Urothelium cell line (cell line): ENCODE measurements at regions not wholly inside any gene's neighbourhood (a gene's known extent, or its start where the extent isn't known, plus 50 kb on each side); places are given as distances from the start of the nearest gene placed in this dataset.

Experiments
- DNase-seq: peaks from one replicate; pipeline ENCODE4 v3.0.0; 2011; ENCODE audit warnings: low spot score, mixed read lengths
- FAIRE-seq: peaks from 2 replicates; lab custom pipeline; 2011; peaks lifted over from hg19 to GRCh38; lab: Jason Lieb, UNC

DNA sequence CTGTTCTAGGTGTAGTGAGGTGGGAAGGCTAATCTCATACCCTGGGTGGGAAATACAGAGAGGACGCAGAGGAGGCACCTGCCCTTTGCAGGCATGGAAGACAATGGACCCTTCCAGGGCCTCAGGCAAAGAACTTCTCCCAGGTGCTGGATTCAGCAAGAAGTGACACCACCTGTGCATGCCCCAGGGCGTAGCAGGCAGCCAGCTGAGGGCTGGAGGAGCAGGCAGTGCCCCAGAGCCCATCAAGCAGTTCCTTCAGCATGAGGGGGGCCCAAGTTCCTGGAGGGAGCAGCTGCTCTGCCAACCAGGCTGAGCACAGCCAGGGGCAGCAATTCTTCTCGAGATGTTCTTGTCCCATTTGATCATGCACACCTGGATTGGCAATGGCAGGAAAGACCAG is 170.3 kb upstream of the PDE10A start:
- DNase-seq (no peak), FAIRE-seq (no peak)

DNA sequence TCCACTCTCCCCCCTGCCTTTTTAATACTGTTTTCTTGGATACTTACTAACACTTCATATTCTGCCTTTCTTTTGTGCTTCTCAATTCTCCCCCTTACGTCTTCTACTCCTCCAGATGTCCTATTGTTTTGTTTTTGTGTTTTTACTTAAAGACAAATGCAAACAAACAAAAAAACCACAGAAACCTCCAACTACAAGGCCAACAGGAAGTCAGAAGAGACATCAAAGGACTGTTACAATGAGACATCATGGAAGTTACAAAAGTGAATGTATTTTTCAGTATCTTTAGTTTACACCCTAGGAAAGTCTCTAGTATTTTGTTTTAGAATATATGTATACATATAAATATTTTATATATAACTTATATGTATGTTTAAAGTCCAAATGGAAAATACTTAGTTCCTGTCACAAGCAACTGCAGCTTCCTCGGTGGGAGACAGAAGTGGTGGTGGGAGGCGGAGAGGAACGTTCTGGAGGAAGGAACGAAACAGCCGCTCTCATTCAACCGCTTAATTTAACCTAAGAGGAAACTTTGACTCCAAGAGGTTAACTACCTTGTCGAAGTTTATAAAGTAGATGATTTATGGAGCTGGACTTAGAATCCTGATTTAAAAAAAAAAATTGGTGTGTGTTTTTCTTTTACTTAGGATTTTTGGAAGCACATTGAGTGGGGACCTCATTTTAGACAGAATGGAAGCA is 168.9 kb upstream of the PDE10A start:
- no peak for DNase-seq
- FAIRE-seq, result no peak

DNA sequence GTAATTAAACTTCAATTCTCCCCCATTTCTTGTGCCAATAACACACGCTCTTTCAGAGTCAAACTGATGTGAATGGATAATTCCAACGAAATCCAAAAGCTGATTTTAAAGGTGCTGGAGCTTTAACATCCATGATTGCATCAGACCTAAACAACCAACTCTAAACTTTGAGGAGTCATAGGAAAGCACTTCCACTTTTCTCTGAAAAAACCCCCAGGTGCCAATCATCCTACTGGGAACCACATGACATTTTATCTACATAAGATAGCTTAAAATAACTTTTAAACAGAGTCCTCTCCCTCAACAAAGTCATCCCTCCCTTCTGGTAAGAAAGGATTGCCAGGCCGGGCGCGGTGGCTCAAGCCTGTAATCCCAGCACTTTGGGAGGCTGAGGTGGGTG is 167.7 kb upstream of the PDE10A start:
- no peak for DNase-seq
- no peak for FAIRE-seq

DNA sequence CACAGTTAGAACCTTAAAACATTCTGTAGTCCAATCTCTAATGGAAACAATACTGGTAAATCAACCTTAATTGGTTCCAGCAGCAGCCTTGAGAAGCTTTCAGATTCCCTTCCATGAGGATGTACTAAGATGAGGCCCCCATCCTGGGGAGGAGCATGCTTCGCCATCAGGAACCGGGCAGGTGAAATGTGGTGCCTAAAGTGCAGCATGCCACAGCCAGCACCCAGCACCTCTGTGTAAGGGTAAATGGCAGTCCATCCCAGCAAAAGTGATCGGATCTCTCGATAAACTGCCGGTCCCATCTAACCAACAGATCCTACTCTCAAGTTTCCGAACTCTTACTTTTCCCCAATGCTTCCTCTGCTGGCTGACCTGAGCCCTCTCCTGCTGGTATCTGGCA is 166.3 kb upstream of the PDE10A start:
- DNase-seq (no peak), FAIRE-seq (no peak)

DNA sequence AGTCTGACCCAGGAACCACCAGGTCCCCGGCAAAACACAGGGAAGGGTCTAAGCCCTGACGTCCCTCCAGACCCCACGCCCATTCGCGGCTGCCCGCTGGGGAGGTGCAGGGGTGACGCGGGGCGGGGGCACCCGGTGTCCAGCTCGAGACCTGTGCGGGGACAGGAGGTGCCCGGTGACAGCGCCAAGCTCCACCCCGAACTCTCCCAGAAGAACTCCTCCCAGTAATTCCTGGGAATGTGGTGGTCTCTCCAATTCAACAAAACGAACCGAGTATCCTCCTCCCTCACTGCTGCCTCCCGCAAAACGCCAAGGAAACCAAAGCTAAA is 164.1 kb upstream of the PDE10A start:
- DNase-seq, result no peak
- no peak for FAIRE-seq

DNA sequence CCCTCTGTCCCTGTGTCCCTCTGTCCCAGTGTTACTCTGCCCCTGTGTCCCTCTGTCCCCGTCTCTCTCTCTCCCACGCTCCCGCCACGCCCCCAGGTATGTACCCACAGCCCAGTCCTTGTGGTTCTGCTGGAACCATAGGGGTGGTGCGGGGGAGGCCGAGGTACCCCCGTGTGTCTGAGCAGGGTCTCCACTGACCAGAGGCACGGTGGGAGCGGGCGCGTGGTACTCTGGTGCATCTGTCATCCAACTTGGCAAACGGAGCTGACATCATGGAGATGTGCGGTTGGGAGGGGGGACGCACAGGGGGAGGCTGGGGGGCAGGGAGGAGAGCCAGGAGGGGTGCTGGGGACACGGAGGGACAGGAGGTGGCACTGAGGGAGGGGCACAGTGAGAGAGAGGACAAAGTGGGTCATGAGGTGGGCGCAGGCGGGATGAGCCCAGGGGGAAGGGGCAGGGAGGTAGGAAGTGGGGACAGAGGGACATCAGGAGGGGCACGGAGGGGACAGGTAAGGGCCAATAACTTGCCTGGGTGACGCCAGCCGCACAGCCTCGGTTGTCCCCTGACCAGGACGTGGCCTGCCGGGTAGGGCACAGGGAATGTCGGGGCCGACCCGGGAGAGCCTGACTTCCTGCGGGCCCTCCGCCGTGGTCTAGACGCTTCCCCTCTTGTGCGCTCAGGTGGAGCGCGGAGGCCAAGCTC is 163.6 kb upstream of the PDE10A start:
- DNase-seq, result no peak
- peak; percentile 17 for FAIRE-seq

DNA sequence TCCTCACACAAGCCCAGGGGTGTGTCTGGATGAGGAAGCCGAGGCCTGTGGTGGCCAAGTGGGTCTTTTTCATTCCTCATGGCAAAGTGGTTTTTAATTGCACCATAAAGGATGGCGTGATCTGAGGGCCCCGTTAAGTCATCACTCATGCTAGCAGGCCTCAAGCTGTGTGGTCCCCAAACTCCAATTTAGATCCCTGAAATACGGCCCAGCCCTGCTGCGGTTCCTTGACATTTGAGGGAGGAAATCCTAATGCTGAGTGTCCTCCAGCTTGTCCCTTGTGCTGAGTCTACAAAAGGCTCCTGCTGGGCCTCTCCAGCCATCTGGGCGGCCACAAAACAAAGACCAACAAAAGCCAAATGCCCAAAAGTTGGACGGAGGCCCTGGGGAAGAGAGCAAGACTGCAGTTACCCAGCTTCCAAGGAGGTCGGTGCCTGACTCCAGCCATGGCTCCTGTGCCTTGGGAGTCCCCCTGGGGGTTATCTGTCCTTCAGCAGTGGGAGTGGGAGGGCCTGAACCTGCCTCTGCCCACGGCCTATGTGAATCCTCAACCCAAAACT is 162.3 kb upstream of the PDE10A start:
- DNase-seq (no peak), FAIRE-seq (no peak)

DNA sequence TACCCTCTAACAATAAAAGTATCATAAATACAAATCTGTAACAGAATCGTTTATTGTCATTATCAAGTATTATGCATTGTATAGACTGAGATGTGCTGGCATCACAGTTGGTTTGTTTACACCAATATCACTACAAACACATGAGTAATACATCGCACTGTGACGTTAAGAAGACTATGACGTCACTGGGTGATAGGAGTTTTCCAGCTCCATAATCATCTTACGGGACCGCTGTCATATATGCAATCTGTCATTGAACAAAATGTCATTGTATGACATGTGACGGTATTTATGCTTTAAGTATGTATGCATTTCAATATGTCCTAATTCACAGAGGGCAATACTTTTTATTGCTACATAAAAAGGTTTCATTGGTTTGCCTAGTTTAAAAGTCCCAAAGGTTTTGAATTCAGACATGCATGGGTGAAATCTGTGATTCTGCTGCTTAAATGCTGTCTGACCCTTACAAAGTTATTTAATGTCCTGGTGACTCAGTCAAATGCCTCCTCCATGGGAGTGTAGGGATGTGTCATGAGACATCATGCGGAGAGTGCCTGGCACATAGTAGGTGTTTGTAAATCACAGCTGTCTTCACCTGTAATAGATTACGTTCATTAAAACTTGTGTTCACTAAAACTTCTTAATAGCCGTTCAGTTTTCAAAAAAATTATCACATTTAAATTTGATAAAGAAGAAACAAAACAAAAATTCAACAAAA is 160.7 kb upstream of the PDE10A start:
- DNase-seq (no peak), FAIRE-seq (no peak)

DNA sequence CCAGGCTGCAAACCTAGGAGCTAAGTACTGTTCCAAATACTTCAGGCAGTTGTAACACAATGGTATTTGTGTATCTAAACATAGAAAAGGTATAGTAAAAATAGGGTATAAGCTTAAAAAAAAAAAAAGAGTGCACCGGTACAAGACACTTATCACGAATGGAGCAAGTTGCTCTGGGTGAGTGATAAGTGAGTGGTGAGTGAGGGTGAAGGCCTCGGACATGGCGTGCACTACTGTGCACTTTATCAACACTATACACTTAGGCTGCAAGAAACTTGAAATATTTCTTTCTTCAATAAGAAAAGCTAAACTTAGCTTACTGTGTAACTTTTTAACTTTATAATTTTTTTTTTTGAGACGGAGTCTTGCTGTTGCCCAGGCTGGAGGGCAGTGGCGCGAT is 159.5 kb upstream of the PDE10A start:
- DNase-seq, result no peak
- FAIRE-seq, result no peak

DNA sequence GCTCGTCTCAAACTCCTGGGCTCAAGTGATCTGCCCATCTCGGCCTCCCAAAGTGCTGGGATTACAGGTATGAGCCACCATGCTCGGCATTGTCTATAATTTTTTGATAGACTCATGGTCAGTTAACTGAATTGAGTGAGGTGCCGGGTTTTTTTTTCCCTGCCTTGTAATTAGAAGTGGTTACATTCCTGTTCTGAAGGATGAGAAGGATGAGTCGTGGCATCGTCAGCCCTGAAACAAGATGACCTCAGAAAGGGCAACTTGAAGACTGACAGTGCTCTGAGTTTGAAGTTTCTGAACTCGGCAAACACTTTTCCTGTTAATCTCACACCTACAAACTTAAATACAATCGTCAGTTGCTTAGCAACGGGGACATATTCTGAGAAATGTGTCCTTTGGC is 158.7 kb upstream of the PDE10A start:
- no peak for FAIRE-seq
- DNase-seq, result no peak

DNA sequence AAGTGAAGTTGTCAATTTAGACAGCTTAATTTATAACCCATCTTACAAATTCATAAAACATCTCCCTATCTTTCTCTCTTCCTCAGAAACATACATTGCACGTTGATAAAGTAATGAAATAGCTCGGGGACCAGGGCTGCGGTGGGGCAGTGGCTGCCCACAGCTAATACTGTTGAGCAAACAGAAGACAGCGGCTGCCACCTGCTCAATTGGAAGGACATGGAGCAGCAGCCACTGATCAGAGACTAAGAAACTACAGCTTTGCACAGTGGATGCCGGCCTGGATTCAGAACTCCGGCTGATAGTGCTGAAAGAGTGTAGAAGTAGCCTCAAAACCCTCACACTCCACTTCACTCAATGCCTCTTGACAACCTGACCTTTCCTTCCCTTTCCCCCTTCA is 157.9 kb upstream of the PDE10A start:
- DNase-seq (no peak), FAIRE-seq (no peak)

DNA sequence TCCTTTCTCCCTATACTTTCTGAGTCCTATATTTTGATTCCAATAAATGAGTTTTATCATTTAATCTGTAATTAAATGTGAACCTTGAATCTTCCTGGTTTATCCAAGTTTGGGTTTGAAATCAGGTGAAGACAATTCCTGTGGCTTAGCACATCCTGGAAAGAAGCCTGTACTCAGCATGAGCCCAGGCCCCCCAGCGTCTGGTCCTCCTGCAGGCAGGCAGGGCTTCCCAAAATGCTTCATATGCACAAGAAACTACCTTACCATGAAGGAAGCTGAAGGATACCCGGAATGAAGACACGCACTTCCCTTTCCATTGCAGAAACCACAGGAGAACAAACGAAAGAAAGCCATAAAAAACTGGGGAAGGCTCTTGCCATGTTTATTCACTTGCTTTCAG is 157.4 kb upstream of the PDE10A start:
- no peak for FAIRE-seq
- DNase-seq, result no peak

DNA sequence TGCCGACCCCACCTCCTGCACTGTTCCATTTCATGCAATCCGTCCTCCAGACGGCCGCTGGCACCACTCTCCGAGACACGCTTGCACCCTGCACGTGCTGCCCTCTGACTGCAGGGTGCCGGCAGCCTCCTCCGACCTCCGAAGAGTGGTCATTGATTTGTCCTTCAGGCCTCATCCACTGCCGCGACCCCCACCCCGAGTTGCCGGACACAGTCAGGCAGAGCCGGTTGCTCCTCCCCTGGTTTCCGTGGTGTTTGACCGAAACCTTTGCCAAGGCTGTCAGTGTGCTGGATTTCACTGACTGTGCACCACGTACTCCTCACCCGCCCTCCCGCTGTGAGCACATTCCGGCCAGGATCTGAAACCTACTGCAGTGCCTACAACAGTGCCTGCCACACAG is 156.4 kb upstream of the PDE10A start:
- no peak for DNase-seq
- FAIRE-seq, result no peak

DNA sequence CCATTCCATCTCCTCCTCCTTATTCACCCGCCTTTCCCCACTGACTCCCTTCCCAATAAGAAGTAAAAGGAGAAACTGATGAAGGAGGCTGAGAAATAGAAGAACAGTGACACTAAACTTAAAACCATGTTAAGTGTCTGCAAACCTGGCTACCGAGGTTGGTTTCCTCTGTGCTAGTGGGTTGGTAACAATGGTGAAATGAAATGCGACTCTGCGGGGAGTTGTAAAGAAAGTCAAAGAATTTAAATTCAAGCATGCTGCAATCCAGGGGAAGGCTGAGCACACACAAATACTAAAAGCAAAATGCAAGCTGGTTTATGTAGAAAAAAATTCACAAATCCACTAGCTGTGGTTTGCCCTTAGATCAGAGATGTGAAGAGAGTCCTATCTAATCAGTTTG is 155.2 kb upstream of the PDE10A start:
- no peak for FAIRE-seq
- no peak for DNase-seq

DNA sequence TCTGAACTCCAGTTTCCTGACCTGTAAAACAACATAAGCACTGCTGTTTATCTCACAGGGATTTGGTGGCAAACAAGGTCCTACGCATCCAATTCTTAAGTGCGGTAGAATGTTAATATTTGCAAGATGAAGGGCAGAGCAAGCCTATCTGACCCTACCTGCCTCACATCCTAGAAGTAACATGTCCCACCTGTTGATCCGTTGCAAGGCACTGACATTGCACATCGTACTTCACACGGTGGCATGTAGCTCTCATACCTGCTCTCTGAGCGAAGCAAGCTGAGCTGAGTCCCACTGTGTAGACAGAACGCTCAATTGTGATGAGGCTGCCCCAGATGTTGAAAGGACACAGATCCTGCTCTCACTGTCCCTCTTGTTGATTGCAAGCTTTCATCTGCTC is 154.7 kb upstream of the PDE10A start:
- no peak for DNase-seq
- FAIRE-seq, result no peak

DNA sequence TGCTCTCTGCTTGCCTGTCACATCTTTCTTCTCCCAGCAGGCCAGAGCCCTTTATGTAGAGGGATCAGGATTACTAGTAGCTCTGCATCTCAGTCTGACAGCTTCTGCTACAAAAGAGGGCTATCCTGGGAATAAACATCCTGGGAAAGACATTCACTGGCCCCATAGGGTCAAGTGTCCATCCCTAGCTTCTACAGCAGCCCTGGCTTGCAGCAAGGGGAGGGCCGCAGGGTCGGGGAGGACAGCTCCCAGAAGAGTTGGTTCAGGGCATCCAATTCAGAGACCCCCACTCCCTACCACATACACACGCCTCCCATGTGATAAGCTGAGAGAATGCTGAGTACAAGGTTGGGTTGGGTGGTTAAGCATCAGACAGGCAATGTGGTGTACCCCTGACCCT is 154.1 kb upstream of the PDE10A start:
- DNase-seq (no peak), FAIRE-seq (no peak)

DNA sequence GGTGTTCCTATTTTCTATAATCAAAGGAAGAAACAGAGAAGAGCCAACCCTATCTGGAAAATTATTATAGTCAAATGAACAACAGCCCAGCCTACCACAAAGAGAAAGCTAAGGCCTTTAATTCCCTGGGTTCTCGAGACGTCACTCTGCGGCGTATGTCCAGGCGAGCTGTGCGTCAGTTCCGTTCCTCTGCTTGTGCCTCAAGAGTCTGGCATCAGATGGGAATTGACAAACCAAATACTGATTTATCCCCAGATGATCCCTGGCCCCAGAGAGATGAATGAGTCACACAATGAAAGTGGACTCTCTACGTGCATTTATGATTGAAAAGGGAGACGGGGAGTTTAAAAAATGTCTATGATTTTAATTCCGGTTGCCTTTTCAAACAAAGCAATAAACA is 151.6 kb upstream of the PDE10A start:
- FAIRE-seq (no peak), DNase-seq (no peak)

DNA sequence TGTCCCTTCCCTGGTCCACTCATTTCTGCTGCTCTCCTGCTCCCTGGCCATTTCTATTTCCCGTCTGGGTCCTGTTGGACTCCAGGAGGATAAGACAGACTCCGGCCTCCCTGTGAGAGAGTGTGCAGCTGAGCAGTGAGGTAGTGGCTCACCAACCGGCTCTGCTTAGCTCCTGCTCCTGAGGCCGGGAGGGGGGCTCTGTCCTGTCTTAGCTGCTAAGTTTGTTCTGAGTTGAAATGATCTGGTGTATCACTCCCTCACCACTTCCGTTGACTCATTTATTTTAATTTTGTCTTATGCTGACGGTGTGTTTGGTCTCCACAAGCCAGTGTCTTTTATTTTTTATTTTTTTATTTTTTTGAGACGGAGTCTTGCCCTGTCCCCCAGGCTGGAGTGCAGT is 148.5 kb upstream of the PDE10A start:
- FAIRE-seq, result no peak
- peak; percentile 47 for DNase-seq

DNA sequence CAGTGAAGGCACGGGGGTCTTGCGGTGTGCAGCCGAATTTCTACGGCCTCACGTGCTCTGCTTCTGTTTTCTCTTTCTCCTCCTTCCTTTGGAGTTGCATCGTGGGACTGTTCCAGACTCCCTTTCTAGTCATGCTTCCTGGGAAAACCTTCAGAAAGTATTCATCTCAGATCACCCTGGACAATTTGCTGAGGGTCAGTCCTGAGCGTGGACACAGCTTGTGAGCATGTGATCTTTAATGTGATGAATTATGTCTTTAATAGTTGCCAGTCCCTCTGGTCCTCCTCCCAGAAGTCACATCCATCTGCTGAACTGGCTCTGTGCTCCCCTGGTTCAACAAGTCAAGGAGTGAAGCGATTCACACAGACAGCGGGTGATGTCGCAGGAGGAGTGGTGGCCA is 145.0 kb upstream of the PDE10A start:
- FAIRE-seq, result no peak

DNA sequence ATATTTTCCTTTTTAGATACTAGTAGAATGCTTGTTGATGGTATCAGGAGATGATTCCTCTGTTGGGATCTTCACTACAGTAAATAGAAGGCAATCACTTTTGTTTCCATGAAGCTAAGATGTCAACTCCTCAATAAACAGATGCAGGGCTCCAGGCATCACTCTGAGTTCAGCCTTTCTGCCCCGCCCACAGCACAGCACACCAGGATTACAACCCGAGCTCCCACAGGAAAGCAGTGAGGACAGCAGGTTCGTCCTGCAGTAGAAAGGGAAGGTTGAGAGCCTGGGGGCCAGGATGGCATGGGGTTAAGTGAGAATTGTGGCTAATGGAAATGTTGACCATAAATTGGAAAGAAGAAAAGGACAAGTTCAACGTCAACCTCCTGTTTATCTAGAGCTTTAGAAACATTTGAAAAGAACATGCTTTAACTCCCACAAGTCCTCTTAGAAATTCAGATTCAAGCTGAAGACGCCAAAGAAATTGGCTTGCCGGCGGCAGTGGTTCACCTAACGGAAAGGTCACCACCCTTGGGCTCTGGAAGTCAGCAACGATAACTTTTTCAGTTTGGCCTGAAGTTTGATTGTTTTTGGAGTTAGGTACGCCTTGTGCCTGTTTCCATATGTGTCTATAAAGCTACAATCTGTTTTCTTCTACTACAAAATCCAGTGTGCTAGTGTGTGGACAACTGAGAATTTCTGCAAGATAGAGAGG is 144.4 kb upstream of the PDE10A start:
- FAIRE-seq, result no peak
- no peak for DNase-seq

More for the DNA sequence above, 145.0 kb upstream of the PDE10A start:
- no peak for DNase-seq

DNA sequence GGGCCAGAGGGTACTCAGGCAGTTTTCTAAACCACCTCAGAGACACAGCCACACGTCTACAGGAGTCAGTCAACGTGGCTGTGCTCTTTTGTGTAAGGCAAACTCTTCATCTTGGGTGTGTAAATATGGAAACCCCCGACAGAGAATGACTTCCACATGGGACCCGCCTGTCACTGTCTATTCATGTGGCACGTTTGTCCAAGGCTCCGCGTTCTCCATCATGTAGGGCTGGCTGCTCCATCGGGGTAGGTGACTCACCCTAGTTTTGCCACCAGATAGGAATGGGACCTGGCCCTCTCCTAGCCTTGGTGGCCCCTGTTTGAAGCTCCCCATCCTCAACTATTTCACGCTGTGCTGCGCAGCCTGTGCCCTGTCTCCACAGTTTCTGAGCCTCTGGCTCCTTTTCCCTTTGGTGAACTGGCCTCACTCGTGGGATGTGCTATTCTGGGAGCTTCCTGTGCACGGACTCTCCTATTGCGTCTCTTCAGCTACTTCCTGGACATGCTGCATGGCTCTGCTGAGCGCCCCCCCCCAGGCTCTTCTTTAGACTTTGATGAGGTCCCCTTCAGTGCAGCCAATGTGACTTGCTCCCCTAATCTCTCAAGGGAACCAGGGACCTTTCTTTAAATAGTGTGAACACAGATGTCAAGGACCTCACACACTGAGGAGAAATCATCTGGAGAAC is 143.2 kb upstream of the PDE10A start:
- FAIRE-seq (no peak), DNase-seq (no peak)
